ENCODE measurements at regions not wholly inside any gene's neighbourhood (a gene's known extent, or its start where the extent isn't known, plus 50 kb on each side); places are given as distances from the start of the nearest gene placed in this dataset.
"Not testable (repeated sequence)": the region's sequence is repeated elsewhere in the genome, so short reads cannot be mapped to it uniquely, and the experiment has no call there.

DNA sequence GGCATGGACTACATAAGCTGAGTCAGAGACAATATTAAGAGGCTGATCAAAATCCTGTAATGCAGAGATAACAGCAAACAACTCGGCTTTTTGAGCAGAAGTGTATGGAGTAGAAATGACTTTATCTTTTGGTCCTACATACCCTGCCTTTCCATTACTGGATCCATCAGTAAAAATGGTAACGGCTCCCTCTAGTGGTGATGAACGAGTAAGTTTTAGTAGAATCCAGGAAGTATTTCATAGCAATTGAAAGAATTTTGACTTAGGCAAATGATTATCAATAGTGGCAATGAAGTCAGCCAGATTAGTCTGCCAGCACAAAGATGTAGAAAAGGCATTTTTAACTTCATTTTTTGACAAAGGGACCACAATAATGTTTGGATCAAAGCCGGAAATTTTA lies 190.8 kb upstream of the RAI14 start:
- TF ChIP-seq, protein P1, sequence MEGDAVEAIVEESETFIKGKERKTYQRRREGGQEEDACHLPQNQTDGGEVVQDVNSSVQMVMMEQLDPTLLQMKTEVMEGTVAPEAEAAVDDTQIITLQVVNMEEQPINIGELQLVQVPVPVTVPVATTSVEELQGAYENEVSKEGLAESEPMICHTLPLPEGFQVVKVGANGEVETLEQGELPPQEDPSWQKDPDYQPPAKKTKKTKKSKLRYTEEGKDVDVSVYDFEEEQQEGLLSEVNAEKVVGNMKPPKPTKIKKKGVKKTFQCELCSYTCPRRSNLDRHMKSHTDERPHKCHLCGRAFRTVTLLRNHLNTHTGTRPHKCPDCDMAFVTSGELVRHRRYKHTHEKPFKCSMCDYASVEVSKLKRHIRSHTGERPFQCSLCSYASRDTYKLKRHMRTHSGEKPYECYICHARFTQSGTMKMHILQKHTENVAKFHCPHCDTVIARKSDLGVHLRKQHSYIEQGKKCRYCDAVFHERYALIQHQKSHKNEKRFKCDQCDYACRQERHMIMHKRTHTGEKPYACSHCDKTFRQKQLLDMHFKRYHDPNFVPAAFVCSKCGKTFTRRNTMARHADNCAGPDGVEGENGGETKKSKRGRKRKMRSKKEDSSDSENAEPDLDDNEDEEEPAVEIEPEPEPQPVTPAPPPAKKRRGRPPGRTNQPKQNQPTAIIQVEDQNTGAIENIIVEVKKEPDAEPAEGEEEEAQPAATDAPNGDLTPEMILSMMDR (conservative IDR thresholded peaks at IDR 0.05), result peak; percentile 59
- not testable (repeated sequence) for H3K27ac Mint-ChIP-seq

DNA sequence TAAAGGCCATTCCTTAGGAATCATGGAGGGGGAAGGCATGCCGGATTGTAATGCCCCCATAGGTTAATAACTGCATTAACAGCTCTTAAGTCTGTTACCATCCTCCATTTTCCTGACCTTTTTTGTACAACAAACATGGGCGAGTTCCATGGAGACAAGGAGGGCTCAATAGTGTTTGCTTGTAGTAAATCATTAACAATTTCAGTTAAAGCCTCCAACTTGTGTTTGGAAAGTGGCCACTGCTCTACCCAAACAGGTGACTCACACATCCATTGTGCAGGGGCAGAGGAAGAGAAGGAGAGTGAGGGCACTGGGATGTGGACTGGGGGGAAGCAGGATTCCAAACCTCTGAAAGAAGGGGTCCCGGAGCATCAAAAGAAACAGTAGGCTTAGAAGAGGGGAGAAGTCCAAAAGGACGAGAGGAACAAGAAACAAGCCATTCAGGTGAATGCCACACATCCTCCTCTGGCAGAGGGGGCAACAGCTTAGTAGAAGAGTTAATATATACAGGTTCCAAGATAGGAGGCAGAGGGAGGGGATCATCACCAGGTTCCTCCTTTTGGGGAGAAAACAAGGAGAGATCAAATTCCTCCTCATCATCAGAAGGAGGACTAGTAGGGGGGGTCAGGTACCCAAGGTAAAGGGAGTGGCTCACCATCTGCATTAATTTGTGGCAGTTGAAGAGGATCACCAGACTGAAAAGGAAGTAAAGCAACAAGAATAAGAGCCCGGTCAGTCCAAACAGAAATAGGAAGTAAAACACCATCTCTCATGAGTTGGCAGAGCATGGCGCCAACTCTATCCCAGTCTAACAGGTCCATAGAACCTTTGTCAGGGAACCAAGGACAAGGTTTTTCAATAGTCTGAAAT lies 189.4 kb upstream of the RAI14 start:
- H3K4me1 Mint-ChIP-seq; H3K36me3 ChIP-seq (ENCODE audit: control insufficient read depth, insufficient read depth, low read length); H3K4me3 ChIP-seq (ENCODE audit: low read length); H3K9ac ChIP-seq (ENCODE audit: extremely low read depth, low read length, poor library complexity, severe bottlenecking); H3K27ac ChIP-seq (ENCODE audit: low read depth, low read length); DNase-seq; H3K27me3 Mint-ChIP-seq (ENCODE audit: insufficient read depth); H3K4me1 ChIP-seq (ENCODE audit: control insufficient read depth, insufficient read depth, low read length); H3K27me3 ChIP-seq (ENCODE audit: control insufficient read depth, insufficient read depth, low read length, poor library complexity, severe bottlenecking); H3K4me3 Mint-ChIP-seq; H3K36me3 Mint-ChIP-seq (ENCODE audit: low read depth): not testable (repeated sequence)
- Mint-ChIP-seq H3K27ac (peak overlapping the region; percentile 62), H3K9me3 (peaks cover 34% of the 10 kb centered on the region)
- WGBS, 2 experiments (ENCODE audit: insufficient coverage in 1 of 2, insufficient read length in 1 of 2), result 74 to 85% methylated on average over 4 to 6 of the region's 6 CpGs
- peaks cover 24% of the 10 kb centered on the region for H3K9me3 ChIP-seq (ENCODE audit: control insufficient read depth, low read length)

More for the DNA sequence above, 190.8 kb upstream of the RAI14 start:
- H3K4me1 ChIP-seq (ENCODE audit: control insufficient read depth, insufficient read depth, low read length); H3K36me3 ChIP-seq (ENCODE audit: control insufficient read depth, insufficient read depth, low read length); H3K36me3 Mint-ChIP-seq (ENCODE audit: low read depth); H3K27me3 ChIP-seq (ENCODE audit: control insufficient read depth, insufficient read depth, low read length, poor library complexity, severe bottlenecking); H3K9ac ChIP-seq (ENCODE audit: extremely low read depth, low read length, poor library complexity, severe bottlenecking); H3K4me3 Mint-ChIP-seq; H3K27ac ChIP-seq (ENCODE audit: low read depth, low read length); H3K4me1 Mint-ChIP-seq; H3K27me3 Mint-ChIP-seq (ENCODE audit: insufficient read depth); H3K4me3 ChIP-seq (ENCODE audit: low read length); DNase-seq: not testable (repeated sequence)
- 12 to 31% methylated on average over 2 to 3 of the region's 4 CpGs for WGBS, 2 experiments (ENCODE audit: insufficient coverage in 1 of 2, insufficient read length in 1 of 2)
- H3K9me3 Mint-ChIP-seq, result peaks cover 48% of the 10 kb centered on the region
- peaks cover 34% of the 10 kb centered on the region for H3K9me3 ChIP-seq (ENCODE audit: control insufficient read depth, low read length)

DNA sequence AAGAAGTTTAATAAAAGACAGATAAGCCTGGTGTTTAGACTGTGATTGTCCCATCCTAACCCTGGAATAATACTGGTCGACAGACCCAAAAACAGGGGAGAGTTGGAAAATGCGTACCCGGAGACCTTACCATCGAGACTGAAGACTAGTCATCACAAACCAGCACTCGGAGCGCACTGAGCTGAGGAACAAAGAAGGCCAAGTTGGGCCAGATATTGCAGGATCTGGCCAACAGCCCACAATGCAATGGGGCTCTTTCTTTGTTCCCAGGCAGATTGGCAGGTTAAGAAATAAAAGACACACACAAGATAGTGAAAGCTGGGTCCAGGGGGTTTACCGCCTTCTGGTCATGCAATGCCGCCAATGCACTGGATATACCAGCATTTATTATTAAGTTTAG lies 188.7 kb upstream of the RAI14 start:
- H3K4me3 ChIP-seq (ENCODE audit: low read length), result no peak overlapping the region
- Mint-ChIP-seq H3K27ac (no peak overlapping the region), H3K36me3 (ENCODE audit: low read depth) (no peaks in the 10 kb centered on the region), H3K4me3 (no peak overlapping the region), H3K9me3 (peaks cover 29% of the 10 kb centered on the region), H3K27me3 (ENCODE audit: insufficient read depth) (peaks cover 2% of the 10 kb centered on the region), H3K4me1 (peaks cover 4% of the 10 kb centered on the region)
- no peak for DNase-seq
- WGBS, 2 experiments (ENCODE audit: insufficient coverage in 1 of 2, insufficient read length in 1 of 2), result 88 to 91% methylated on average over 7 to 8 of the region's 8 CpGs
- H3K36me3 ChIP-seq (ENCODE audit: control insufficient read depth, insufficient read depth, low read length), result no peaks in the 10 kb centered on the region
- no peaks in the 10 kb centered on the region for H3K4me1 ChIP-seq (ENCODE audit: control insufficient read depth, insufficient read depth, low read length)
- H3K27ac ChIP-seq (ENCODE audit: low read depth, low read length), result no peak overlapping the region
- H3K9ac ChIP-seq (ENCODE audit: extremely low read depth, low read length, poor library complexity, severe bottlenecking), result no peak overlapping the region
- TF ChIP-seq, protein P1 (conservative IDR thresholded peaks at IDR 0.05), result no peak
- no peaks in the 10 kb centered on the region for H3K27me3 ChIP-seq (ENCODE audit: control insufficient read depth, insufficient read depth, low read length, poor library complexity, severe bottlenecking)
- H3K9me3 ChIP-seq (ENCODE audit: control insufficient read depth, low read length), result peaks cover 24% of the 10 kb centered on the region

DNA sequence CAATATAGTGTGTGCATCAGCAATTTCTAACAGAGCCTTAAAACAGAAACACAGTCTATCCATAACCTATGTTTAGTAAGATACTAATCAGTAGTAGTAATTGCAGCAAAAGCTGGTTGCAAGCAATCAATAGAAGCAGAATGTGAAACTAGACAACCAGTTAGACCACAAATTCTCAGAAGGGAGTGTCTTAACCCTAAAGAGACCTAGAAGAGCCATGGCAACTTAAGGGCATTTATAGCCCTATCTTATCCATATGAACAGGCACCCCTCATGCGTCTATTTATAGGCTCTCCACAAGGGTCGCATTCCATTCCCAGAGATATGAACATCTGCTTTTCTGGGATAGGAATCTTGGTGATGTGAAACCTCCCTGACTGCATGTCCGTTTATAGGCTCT lies 188.1 kb upstream of the RAI14 start:
- H3K27me3 Mint-ChIP-seq (ENCODE audit: insufficient read depth); H3K4me1 ChIP-seq (ENCODE audit: control insufficient read depth, insufficient read depth, low read length); H3K36me3 ChIP-seq (ENCODE audit: control insufficient read depth, insufficient read depth, low read length); H3K4me3 Mint-ChIP-seq; H3K27ac ChIP-seq (ENCODE audit: low read depth, low read length); H3K27me3 ChIP-seq (ENCODE audit: control insufficient read depth, insufficient read depth, low read length, poor library complexity, severe bottlenecking); DNase-seq; H3K4me3 ChIP-seq (ENCODE audit: low read length); H3K27ac Mint-ChIP-seq; H3K36me3 Mint-ChIP-seq (ENCODE audit: low read depth); H3K9ac ChIP-seq (ENCODE audit: extremely low read depth, low read length, poor library complexity, severe bottlenecking); H3K4me1 Mint-ChIP-seq: not testable (repeated sequence)
- peaks cover 24% of the 10 kb centered on the region for H3K9me3 ChIP-seq (ENCODE audit: control insufficient read depth, low read length)
- peaks cover 26% of the 10 kb centered on the region for H3K9me3 Mint-ChIP-seq
- WGBS, 2 experiments (ENCODE audit: insufficient coverage in 1 of 2, insufficient read length in 1 of 2), result 81% methylated on average over 3 of the region's 3 CpGs; no CpG with 5 or more reads in 1 of the 2 experiments

Data from endodermal cell (in vitro differentiated cells).